ENCODE measurements at regions not wholly inside any gene's neighbourhood (a gene's known extent, or its start where the extent isn't known, plus 50 kb on each side); places are given as distances from the start of the nearest gene placed in this dataset.

DNA sequence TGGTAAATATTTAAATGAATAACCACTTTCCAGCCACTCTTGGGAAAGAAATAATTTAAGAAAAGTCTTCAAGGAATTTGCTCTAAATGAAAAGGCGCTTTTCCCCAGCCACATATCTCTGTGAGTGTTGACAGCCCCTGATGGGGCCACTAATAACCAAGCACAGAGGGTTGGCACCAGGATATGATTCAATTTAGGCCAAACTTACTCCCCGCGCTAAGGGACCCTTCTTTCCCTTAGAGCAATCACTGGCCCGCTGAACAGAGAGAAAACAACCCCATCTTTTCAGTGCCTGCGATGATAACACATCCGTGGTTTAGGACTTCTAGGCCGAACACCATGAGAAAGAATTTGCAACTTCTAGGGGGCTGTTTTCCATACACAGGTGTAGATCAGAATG lies 310.8 kb downstream of the EIPR1 start (continued):
- TF ChIP-seq EP300 (IDR thresholded peaks at IDR 0.05; ENCODE audit: borderline replicate concordance in 1 of 2, low read depth in 2 of 2, low read length in 2 of 2) = no peak
- TF ChIP-seq POLR2AphosphoS5 (IDR thresholded peaks at IDR 0.05; ENCODE audit: low read depth, low read length) = no peak
- TF ChIP-seq SP4 (IDR thresholded peaks at IDR 0.05; ENCODE audit: low read length) = no peak

All from H1 (cell line).